Glomerular endothelial cell (primary cell): ENCODE measurements at regions not wholly inside any gene's neighbourhood (a gene's known extent, or its start where the extent isn't known, plus 50 kb on each side); places are given as distances from the start of the nearest gene placed in this dataset.
"Not testable (repeated sequence)": the region's sequence is repeated elsewhere in the genome, so short reads cannot be mapped to it uniquely, and the experiment has no call there.

Experiments
- DNase-seq: peaks from one replicate; pipeline ENCODE4 v3.0.0-alpha.2; 2011; ENCODE audit warnings: low read depth, low spot score; ENCODE audit errors: extremely low read depth

DNA sequence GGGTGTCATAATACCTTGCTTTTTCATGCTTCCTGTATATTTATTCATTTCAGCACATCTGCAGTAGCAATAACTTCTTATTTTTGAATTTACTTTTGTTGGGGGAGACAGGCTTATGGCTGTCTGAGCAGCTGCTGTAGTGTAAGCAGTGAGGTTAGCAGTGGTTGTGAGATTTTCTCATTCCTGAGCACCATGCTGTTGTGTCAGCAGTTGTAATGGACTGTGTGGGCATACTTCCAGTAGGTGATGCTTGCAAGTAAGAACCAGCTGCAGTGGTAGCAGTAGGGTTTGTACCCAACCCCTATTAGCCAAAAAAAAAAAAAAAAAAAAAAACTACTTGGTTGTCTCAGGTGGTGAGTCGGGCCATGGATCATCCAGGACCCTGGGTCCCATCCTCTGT, 311.6 kb downstream of the NUF2 start:
- DNase-seq = no peak

DNA sequence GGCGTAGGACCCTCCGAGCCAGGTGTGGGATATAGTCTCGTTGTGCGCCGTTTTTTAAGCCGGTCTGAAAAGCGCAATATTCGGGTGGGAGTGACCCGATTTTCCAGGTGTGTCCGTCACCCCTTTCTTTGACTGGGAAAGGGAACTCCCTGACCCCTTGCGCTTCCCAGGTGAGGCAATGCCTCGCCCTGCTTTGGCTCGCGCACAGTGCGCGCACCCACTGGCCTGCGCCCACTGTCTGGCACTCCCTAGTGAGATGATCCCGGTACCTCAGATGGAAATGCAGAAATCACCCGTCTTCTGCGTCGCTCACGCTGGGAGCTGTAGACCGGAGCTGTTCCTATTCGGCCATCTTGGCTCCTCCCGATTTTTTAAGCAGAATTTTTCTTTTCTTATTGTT, 323.9 kb downstream of the NUF2 start:
- not testable (repeated sequence) for DNase-seq

DNA sequence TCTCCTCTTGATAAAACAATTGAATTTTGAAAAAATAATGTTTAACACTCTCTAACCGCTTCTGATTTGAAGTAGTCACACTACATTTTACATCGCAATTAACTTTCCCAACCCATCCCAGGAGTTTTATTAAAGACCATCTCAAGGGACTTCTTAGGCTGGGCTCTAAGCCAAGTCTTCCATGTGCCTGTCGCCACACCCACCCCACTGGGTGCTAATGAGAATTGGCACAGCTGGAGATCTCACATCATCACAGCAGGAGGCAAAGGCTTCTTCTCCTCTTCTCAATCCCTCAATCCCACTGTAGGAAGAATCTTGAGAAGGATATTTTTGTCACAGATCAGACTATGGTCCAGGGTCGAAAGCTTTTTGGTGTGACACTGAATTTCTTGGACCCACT, 328.9 kb downstream of the NUF2 start:
- no peak for DNase-seq

DNA sequence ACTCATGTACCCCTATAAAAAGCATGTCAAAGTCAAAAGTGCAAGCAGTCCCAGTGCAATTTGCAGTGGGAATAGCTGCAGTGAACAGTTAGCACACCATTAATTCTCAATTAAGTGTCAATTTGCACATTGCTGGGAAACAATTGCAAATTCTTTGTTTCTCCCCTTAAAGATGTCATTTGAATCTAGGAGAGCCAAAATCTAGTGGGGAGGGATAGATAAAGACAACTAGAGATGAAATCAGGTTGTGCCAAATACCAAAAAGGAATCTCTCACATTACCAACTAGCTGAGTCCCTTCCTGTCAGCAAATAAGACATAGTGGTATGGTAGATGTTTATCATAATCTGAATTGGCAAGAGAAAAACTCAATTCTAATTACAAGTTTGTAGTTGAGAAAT, 330.7 kb downstream of the NUF2 start:
- no peak for DNase-seq

DNA sequence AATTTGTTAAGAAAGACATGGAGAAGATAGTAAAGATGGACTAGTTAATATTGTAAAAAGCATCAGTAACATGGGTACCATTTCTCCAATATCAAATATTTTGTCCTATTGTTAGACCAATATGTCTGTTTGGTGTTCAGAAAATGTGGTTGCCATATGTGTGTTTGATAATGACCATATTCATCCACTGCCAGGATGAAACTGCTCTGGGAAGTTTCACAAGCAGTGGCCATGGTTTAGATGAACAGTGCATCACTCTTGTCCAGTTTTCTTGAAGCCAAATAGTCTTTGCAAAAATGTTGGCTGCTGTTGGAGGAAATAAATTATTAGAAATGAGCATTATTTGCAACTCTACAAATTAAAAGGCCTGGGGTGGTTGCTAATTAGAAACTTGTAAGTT, 333.8 kb downstream of the NUF2 start:
- no peak for DNase-seq

DNA sequence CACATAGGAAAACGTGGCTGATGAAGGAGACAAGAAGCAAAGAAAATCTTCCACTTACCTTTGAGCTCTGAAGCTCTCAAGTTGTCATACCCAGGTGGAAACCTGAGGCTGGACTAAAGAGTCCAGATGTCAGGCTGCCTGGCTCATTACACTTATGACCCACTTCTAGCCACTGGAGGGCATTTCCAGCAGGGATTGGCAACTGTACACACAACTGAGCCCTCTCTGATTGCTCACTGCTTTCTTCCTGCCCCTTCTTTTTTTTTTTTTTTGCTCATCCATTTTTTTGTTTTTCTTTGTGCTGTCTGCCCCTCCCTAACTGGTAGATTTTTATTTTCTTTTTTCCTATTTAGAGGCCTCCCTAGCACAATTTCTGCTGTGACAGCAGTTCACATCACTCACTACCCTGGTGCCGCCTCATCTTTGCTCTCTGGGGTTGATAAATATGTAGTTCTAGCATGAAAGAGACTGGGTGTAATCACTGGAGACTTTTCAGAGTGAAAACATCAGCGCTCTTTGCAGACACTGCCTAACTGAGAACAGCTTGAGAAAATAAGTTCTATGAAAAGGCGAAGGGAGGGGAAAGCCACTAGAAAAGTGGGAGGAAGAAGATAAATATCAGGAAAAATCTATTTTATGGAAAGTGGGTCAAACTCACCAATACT, 334.5 kb downstream of the NUF2 start:
- no peak for DNase-seq

DNA sequence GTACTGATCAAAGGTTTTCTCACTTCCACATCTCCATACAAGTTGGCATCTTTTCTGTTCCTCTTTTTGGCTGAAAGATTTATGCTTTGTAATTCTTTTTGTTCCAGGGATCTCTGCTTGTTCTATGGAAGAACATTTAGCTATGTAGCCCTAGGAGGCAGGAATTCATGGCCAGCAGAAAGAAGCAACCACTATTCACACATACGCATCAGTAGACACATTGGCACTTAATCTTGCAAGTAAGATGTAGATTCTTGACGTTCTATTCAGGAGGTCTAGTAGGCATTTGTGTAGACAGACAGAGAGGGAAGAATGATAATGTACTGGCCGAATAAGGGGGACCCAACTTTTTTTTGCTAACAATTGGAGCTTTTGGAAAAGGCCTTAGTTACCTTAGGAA, 336.0 kb downstream of the NUF2 start:
- no peak for DNase-seq

DNA sequence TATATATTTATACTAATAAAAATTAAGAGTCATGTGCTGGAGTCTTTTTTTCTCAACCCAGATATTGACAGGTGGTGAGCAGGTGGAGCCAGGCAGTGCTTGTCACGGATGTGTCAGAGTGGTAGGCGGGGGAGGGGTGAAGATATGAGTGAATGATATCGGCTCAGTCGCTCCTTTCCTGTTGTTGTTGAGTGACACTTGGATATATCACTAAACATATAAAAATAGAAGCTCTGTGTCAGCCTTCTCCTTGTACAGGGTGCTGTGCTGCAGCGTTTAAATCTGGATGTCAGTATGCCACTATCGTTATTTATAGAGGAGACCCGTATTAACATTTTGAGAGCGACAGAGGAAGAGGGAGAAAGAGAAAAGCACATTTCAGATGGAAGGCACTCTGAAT, 339.6 kb downstream of the NUF2 start:
- DNase-seq = no peak

DNA sequence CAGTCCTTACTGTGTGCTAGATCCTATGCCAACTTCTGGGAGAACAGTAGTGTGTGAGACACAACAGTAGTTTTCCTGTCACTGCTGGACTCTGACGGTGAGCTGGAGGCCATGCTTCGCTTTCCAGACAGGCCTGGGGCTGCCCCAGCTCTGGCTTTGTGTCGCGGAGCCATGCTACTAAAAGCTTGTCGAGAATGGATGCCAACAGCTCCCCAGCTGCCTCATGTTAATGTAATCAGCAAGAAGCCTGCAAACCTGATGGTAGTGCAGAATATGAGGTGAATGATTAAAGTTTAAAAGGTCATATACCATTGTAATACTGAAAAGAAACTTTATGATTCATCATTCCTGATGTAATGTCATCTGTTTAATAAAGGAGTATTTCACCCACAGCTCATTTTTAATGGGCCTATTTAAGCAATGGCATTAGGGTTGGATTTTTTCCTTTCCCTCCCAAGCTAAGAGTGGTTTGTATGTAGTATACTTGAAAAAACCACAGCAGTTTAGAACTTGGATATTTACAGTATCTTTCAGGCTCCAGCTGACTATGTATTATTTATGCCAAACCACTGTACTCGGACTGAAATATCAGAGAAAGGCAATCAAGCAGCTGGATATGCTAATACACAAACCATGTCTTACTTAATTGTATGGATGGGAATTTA, 343.0 kb downstream of the NUF2 start:
- no peak for DNase-seq

DNA sequence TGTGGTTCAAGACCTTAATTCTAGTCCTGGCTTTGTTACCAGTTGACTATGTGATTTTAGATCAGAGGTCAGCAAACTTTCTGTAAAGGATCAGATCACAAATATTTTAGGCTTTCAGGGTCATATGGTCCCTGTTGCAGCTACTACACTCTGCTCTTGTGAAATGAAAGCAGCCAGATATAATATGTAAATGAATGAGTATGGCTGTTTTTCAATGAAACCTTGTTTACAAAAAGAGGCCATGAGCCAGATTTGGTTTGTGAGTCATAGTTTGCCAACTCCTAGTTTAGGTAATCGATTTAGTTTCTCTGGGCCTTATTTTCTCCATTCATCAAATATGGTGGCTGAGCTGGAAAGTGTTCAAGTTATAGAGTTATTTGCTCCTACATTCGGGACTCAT, 346.7 kb downstream of the NUF2 start:
- DNase-seq = no peak

DNA sequence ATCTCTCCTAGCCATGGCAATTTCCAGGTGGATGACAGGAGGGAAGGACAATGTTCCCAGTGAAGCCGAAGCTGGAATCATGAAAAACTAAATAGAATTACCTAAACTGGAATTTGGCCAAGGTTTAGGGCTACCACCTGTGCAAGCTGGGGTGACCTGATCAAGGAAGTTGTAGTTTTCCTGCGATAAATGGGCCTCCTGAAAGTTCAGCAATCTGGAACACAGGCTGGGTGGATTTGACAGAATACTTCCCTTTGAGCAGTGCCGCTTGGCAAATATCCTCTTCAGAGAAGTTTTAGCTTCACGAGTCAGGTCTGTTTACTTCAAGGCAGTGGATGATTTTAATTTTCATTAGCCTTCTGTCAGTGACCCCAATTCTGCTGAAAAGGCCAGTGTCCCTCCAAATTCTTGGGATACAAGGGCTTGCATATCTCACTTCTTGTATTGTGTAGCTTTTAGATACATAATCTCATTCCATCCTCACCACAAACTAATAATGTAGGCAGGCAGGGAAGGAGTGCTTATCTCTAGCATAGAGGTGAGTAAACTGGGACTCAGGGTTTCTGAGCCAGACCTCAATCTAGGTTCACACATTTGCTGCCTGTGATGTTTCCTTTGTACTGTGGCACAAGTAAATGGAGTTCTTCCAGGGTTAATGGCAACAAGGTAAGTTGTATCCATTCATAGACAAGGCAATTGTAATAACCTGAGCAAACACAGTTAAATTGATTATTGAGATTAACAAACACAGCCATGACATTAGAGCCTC, 349.4 kb downstream of the NUF2 start:
- DNase-seq = no peak

DNA sequence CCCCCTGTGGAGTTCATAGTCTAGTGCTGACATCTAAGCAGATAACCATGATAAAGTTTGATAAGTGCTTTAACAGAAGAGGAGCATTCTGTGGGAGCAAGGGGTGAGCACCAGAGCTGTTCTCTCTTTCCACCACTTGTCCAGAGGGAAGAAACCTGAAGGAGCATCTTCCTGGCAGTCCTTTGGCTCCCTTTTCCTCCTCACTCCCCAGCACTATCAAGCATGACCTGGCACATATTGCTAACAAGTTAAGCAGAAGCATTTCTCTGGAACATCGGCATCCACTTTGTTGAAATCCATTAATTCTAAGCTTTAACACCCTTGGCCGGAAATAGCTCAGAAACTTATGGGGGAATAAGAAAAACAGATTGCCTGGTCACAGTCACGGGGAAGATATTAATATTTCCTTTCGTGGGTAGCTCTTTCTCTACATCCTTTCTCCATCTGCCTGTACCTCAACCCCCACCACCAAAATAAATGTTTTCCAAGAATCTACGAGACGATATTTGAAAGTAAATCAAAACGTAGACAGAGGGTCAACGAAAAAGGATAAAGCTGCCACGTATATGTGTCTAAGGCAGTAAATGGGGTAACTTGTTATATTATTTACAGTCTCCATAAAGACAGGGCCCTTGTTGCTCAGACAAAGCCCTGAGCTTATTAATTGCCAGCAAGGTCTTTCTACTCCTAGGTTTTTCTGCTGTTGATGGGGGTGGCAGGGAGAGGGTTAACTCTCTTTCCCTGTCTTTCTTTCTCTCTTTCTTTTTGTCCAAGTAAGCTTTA, 351.4 kb downstream of the NUF2 start:
- DNase-seq = no peak

DNA sequence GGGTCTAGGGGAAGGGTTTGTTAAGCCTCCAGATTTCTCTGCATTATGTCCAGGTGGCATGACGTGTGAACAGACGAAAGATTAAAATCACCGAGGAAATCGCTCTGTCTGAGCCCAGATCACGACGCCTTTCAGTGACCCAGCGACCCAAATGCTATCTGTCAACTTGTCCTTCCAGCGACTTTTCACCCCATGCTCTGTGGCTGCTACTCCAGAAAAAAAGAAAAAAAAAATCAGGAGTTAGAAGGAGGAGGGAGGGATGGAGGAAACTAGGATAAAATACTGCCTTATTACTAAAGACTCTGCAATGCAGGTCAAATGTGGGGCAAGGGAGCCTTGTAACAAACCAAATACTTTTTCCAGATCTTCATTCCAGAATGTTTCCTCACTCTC, 352.0 kb downstream of the NUF2 start:
- no peak for DNase-seq

DNA sequence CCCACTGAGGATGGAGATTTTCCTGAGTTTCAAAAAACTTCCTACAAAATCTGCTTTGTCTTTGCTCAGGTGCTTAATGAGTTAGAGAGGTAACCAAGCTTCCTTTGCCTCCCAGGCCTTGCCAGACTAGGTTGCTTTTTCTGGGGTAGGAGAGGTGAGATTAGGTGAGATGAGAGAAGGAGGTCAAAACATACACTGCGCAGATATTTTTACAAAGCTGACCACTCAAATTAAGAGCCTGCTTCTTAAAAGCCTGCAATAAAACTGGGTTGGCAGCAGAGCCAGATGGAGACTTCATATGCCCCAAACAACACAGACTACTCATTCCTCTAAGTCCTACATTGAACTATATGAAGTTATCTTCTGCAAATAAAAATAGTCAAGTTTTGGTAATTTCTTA, 352.5 kb downstream of the NUF2 start:
- DNase-seq = no peak

DNA sequence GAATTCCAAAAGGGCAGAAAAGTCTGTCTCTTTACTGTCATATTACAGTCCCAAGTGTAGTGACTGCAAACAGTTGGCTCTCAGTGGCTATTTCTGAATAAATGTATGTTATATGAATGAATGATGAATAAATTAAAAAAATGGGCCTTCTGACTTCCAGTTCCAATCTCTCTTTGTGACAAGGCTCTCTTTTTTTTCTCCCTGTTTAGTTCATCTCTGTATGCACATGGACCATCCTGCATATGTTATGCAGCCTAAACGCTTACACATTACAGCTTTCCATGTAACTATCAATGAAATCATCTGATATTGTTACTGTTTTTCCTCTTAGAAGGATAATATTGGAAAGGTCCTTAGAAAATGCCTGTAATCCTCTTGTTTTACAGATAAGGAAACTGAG, 363.0 kb downstream of the NUF2 start:
- DNase-seq = no peak

DNA sequence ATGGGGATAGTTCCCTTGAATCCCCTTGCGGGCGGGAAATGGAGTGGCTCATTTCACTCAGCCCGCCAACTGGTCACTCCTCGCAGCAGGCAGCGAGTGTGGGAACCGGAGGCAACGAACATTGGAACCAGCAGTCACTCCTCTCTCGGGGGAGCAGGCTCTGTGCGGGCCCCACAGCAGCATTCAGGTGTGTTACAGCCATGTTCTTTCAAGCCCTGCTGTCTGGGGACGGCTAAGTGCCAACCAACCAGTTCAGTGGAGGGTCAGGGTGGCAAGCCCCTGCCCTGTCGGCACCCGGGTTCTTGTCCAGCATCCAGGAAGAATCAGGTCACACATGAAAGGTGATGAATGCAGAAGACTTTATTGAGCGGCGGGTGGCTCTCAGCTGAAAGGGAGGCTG, 370.5 kb downstream of the NUF2 start:
- DNase-seq = no peak

DNA sequence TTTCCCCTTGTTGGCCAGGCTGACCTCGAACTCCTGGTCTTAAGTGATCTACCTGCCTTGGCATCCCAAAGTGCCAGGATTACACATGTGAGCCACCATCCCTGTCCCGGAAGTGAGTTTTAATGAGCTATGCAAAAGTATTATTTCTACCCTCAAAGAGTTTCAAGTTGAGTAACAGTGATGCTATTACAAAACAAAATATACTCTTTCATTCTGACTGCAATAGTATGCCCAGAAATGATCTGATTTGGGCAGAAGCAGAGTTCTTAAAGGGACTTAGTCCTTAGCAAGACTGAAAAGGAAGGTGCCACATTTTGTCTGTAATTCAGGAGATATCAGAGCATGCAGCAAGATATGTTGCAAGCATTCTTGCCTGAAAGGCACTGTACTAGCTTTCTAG, 375.4 kb downstream of the NUF2 start:
- DNase-seq = no peak

DNA sequence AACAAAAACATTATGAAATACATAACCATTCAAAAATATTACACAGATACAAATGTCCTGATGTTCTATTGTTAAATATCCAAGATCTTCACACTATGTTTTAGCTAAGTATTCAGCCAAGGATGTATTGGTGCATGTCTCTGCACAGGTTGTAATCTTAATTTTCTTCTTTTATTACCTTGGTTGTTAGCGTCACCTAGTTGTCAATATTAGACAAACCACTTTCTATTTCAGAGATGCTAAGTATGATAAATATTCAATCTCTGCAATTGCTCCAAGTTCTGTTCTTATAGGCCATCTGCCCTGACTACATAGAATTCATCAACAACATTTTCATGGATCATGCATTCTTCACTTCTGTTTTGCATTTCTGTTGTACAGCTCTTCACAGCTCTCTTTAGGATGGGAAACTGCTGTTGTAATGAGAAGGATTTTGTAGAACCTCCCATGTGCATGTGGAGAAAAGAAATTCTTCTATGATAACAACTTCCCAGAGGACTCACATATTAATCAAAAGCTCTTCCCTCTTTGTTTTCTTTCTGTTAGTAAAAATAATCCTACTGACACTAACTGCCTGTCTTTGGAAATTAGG, 380.1 kb downstream of the NUF2 start:
- DNase-seq = no peak

DNA sequence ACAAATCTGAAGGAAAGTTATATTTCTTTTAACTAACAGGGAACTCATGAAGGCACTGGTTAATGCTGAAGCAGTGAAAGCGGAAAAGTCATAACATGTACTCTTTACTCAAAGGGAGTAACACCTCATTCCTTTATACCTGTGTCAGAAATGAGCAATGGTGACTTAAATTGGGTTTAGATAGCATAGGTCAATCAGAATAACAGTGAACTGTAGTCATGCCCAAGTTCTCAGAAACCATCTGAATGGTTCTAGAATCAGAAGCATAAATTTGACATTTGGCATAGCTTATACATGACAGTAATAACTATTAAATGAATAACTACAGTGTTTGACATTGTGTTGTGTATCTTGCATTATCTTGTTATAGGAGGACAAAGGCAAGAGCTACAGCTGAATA, 382.0 kb downstream of the NUF2 start:
- DNase-seq = no peak

DNA sequence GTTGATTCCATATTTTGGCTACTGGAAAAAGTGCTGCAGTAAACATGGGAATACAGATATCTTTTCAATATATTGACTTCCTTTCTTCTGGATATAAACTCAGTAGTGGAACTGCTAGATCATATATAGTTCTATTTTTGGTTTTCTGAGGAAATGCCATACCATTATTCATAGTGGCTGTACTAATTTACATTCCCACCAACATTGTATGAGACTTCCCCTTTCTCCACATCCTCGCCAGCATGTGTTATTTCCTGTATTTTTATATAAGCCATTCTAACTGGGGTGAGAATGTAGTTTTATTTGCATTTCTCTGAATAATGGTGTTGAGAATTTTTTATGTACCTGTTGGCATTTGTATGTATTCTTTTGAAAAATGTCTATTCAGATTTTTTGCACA, 385.2 kb downstream of the NUF2 start:
- DNase-seq = peak; percentile 57

DNA sequence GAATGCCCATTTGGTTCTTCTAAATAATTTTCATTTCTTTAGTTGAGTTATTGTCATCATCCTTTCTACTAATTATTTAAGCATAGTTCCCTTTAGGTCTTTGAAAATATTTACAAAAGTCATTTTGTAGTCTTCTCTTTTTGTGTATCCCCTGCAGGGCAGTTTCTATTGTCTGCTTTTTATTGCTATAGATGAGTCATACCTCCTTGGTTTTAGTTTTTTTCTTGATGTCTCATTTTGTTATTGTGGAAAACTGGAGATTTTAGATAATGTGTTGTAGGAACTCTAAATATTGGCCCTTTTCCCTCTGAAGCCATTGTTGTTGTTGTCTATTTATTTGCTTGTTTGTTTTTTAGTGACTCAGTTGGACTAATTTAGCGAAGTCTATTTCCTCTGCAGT, 387.9 kb downstream of the NUF2 start:
- DNase-seq = peak; percentile 52
